22Rv1 (cell line): ENCODE measurements at regions not wholly inside any gene's neighbourhood (a gene's known extent, or its start where the extent isn't known, plus 50 kb on each side); places are given as distances from the start of the nearest gene placed in this dataset.

Experiments used
- ZFX ChIP-seq: fragments of 450-650 bp; IDR thresholded peaks from 2 replicates; pipeline ENCODE4 v1.6.1; 2017; ENCODE audit warnings: antibody characterized with exemption, borderline replicate concordance
- TF ChIP-seq, protein P1 (sequence below): fragments of 450-650 bp; IDR thresholded peaks from 2 replicates; pipeline ENCODE4 v1.5.1; 2017; ENCODE audit warnings: mild to moderate bottlenecking

GRCh38 chr12:98388126-98388525 lies 127.3 kb upstream of the TMPO start:
- TF ChIP-seq, protein P1, sequence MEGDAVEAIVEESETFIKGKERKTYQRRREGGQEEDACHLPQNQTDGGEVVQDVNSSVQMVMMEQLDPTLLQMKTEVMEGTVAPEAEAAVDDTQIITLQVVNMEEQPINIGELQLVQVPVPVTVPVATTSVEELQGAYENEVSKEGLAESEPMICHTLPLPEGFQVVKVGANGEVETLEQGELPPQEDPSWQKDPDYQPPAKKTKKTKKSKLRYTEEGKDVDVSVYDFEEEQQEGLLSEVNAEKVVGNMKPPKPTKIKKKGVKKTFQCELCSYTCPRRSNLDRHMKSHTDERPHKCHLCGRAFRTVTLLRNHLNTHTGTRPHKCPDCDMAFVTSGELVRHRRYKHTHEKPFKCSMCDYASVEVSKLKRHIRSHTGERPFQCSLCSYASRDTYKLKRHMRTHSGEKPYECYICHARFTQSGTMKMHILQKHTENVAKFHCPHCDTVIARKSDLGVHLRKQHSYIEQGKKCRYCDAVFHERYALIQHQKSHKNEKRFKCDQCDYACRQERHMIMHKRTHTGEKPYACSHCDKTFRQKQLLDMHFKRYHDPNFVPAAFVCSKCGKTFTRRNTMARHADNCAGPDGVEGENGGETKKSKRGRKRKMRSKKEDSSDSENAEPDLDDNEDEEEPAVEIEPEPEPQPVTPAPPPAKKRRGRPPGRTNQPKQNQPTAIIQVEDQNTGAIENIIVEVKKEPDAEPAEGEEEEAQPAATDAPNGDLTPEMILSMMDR = no peak
- TF ChIP-seq ZFX = no peak
